Hematopoietic multipotent progenitor cell treated with erythropoietin and hydrocortisone succinate and interleukin-3 and kit ligand, for 4 days (in vitro differentiated cells): ENCODE measurements at regions not wholly inside any gene's neighbourhood (a gene's known extent, or its start where the extent isn't known, plus 50 kb on each side); places are given as distances from the start of the nearest gene placed in this dataset.

ENCODE experiments used
- DNase-seq: peaks from one replicate; pipeline ENCODE4 v3.0.0-alpha.2; 2015

- DNase-seq, result no peak
Measured at GRCh38 chr7:53988376-53988775, 553.8 kb upstream of the VSTM2A start.

- no peak for DNase-seq
Measured at GRCh38 chr7:53993224-53993623, 549.0 kb upstream of the VSTM2A start.

GRCh38 chr7:53996876-53997275, 545.3 kb upstream of the VSTM2A start:
- DNase-seq, result no peak

- DNase-seq, result no peak
Measured at GRCh38 chr7:54014765-54015164, 527.4 kb upstream of the VSTM2A start.

- no peak for DNase-seq
Measured at GRCh38 chr7:54015251-54015650, 526.9 kb upstream of the VSTM2A start.

GRCh38 chr7:54037873-54038272, 504.3 kb upstream of the VSTM2A start:
- DNase-seq, result no peak

GRCh38 chr7:54060643-54061042, 481.5 kb upstream of the VSTM2A start:
- no peak for DNase-seq

GRCh38 chr7:54066643-54067042, 475.5 kb upstream of the VSTM2A start:
- DNase-seq, result no peak

- no peak for DNase-seq
Measured at GRCh38 chr7:54069843-54070242, 472.3 kb upstream of the VSTM2A start.

GRCh38 chr7:54072710-54073109, 469.5 kb upstream of the VSTM2A start:
- DNase-seq, result no peak

- DNase-seq, result no peak
Measured at GRCh38 chr7:54076616-54077015, 465.6 kb upstream of the VSTM2A start.

- DNase-seq, result no peak
Measured at GRCh38 chr7:54080525-54080924, 461.6 kb upstream of the VSTM2A start.

- no peak for DNase-seq
Measured at GRCh38 chr7:54080971-54081370, 461.2 kb upstream of the VSTM2A start.

GRCh38 chr7:54084340-54084739, 457.8 kb upstream of the VSTM2A start:
- no peak for DNase-seq

GRCh38 chr7:54090652-54091213, 451.4 kb upstream of the VSTM2A start:
- no peak for DNase-seq

GRCh38 chr7:54091322-54091721, 450.9 kb upstream of the VSTM2A start:
- DNase-seq, result no peak

GRCh38 chr7:54097886-54098285, 444.3 kb upstream of the VSTM2A start:
- DNase-seq, result no peak

GRCh38 chr7:54109501-54109900, 432.7 kb upstream of the VSTM2A start:
- DNase-seq, result no peak

- DNase-seq, result no peak
Measured at GRCh38 chr7:54111814-54112511, 430.2 kb upstream of the VSTM2A start.

GRCh38 chr7:54112567-54112966, 429.6 kb upstream of the VSTM2A start:
- no peak for DNase-seq

- no peak for DNase-seq
Measured at GRCh38 chr7:54115028-54115763, 427.0 kb upstream of the VSTM2A start.

- DNase-seq, result no peak
Measured at GRCh38 chr7:54116956-54117355, 425.2 kb upstream of the VSTM2A start.

GRCh38 chr7:54129035-54129434, 413.1 kb upstream of the VSTM2A start:
- DNase-seq, result no peak

- no peak for DNase-seq
Measured at GRCh38 chr7:54141576-54141975, 400.6 kb upstream of the VSTM2A start.
